ENCODE measurements at regions not wholly inside any gene's neighbourhood (a gene's known extent, or its start where the extent isn't known, plus 50 kb on each side); places are given as distances from the start of the nearest gene placed in this dataset.

DNA sequence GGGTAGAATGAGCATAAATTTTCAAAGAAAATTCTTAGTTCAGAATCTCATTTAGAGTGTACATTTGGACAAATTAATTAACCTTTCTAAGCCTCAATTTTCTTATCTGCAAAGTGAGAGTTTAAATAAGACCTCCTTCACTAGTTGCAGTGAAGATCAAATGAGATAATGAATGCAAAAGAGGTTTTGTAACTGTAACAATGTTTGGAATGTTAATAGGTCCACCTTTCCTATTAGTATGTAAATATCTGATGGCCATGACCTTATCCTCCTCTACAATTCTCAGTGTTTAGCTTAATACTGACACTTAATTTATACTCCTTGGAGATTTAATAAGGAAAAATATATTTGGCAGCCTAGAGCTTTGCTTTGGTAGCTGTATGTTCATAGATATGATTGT is 138.8 kb downstream of the GABRG1 start:
- TF ChIP-seq CTCF (IDR thresholded peaks at IDR 0.05; ENCODE audit: extremely low read depth in 1 of 2, insufficient read depth in 1 of 2, low read depth in 1 of 2, low read length in 2 of 2) (no peak), MAX (IDR thresholded peaks at IDR 0.05; ENCODE audit: insufficient read depth, insufficient read length) (no peak), POLR2A (IDR thresholded peaks at IDR 0.05; ENCODE audit: low read depth, low read length) (no peak), MYC (IDR thresholded peaks at IDR 0.05; ENCODE audit: low read depth, low read length) (no peak), POLR2AphosphoS5 (IDR thresholded peaks at IDR 0.05; ENCODE audit: insufficient read depth, low read depth, low read length) (no peak), JUN (IDR thresholded peaks at IDR 0.05; ENCODE audit: borderline replicate concordance, insufficient read depth, insufficient read length, low read depth) (no peak)

Measured in endothelial cell of umbilical vein (primary cell).